ENCODE measurements at regions not wholly inside any gene's neighbourhood (a gene's known extent, or its start where the extent isn't known, plus 50 kb on each side); places are given as distances from the start of the nearest gene placed in this dataset.

DNA sequence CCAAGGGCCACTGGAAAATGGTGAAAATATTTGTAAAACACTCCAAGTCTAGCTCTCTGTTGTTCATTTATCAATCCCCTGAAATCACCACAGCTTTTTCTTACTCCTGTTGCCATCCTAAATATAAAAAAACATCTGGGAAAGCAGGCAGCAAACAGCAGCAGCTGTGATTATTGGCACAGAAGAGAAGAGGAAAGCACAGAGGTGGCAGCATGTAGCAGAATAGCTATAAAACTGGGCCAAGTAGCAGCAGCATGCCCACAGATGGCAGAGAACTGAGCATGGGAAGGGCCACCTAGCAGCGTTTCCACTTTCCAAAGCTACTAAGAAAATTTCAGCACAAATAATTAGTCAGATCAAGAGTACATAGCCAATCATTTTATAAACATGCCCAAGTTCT is 307.2 kb downstream of the SLC7A11 start:
- no peak overlapping the region for H2BK15ac ChIP-seq (ENCODE audit: low read depth, low read length)
- intact Hi-C loops (cut with micrococcal nuclease) = no loop called here
- BruUV-seq (replicated peaks) = no TSS peak
- WGBS, 2 experiments (ENCODE audit: extremely low coverage in 2 of 2, insufficient read length in 1 of 2) = 14% methylated on average over 1 of the region's 1 CpG; no CpG with 5 or more reads in 1 of the 2 experiments
- H3K27ac ChIP-seq (ENCODE audit: insufficient read depth, low read length) = no peak overlapping the region
- ATAC-seq (ENCODE audit: low read depth) (no peak), DNase-seq (no peak)
- no peak for TF ChIP-seq MXI1 (IDR thresholded peaks at IDR 0.05; ENCODE audit: borderline replicate concordance, low read depth, low read length)
- TF ChIP-seq CEBPB (IDR thresholded peaks at IDR 0.05; ENCODE audit: low read depth, low read length) = no peak
- no peak for TF ChIP-seq SMC3 (IDR thresholded peaks at IDR 0.05; ENCODE audit: low read depth, low read length)
- TF ChIP-seq, protein P1, sequence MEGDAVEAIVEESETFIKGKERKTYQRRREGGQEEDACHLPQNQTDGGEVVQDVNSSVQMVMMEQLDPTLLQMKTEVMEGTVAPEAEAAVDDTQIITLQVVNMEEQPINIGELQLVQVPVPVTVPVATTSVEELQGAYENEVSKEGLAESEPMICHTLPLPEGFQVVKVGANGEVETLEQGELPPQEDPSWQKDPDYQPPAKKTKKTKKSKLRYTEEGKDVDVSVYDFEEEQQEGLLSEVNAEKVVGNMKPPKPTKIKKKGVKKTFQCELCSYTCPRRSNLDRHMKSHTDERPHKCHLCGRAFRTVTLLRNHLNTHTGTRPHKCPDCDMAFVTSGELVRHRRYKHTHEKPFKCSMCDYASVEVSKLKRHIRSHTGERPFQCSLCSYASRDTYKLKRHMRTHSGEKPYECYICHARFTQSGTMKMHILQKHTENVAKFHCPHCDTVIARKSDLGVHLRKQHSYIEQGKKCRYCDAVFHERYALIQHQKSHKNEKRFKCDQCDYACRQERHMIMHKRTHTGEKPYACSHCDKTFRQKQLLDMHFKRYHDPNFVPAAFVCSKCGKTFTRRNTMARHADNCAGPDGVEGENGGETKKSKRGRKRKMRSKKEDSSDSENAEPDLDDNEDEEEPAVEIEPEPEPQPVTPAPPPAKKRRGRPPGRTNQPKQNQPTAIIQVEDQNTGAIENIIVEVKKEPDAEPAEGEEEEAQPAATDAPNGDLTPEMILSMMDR (conservative IDR thresholded peaks at IDR 0.05; ENCODE audit: low read depth, low read length) = no peak
- no peak for TF ChIP-seq NFE2L2 (IDR thresholded peaks at IDR 0.05; ENCODE audit: low read depth, low read length)
- no peak for TF ChIP-seq CHD1 (IDR thresholded peaks at IDR 0.05; ENCODE audit: low read depth, low read length)
- TF ChIP-seq RCOR1 (IDR thresholded peaks at IDR 0.05; ENCODE audit: insufficient replicate concordance, low read length) = no peak
- TF ChIP-seq, protein P2, sequence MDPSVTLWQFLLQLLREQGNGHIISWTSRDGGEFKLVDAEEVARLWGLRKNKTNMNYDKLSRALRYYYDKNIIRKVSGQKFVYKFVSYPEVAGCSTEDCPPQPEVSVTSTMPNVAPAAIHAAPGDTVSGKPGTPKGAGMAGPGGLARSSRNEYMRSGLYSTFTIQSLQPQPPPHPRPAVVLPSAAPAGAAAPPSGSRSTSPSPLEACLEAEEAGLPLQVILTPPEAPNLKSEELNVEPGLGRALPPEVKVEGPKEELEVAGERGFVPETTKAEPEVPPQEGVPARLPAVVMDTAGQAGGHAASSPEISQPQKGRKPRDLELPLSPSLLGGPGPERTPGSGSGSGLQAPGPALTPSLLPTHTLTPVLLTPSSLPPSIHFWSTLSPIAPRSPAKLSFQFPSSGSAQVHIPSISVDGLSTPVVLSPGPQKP (IDR thresholded peaks at IDR 0.05; ENCODE audit: borderline replicate concordance, low read depth, low read length) = no peak
- no peak for TF ChIP-seq BHLHE40 (IDR thresholded peaks at IDR 0.05; ENCODE audit: low read depth, low read length)
- TF ChIP-seq MAZ (IDR thresholded peaks at IDR 0.05; ENCODE audit: borderline replicate concordance, low read depth, low read length) = no peak
- TF ChIP-seq, protein P3, sequence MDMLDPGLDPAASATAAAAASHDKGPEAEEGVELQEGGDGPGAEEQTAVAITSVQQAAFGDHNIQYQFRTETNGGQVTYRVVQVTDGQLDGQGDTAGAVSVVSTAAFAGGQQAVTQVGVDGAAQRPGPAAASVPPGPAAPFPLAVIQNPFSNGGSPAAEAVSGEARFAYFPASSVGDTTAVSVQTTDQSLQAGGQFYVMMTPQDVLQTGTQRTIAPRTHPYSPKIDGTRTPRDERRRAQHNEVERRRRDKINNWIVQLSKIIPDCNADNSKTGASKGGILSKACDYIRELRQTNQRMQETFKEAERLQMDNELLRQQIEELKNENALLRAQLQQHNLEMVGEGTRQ (IDR thresholded peaks at IDR 0.05; ENCODE audit: low read depth, low read length) = no peak
- no peak for TF ChIP-seq MAFK (IDR thresholded peaks at IDR 0.05; ENCODE audit: low read depth, low read length)
- no peak for TF ChIP-seq RFX5 (IDR thresholded peaks at IDR 0.05; ENCODE audit: low read depth, low read length)
- no peak for TF ChIP-seq POLR2A (IDR thresholded peaks at IDR 0.05; ENCODE audit: low read depth, low read length)
- no peak for TF ChIP-seq RAD21 (IDR thresholded peaks at IDR 0.05; ENCODE audit: low read length)
- TF ChIP-seq FOS (IDR thresholded peaks at IDR 0.05; ENCODE audit: low read depth, low read length) = no peak
- peak overlapping the region; percentile 65 for H2AFZ ChIP-seq (replicated peaks; ENCODE audit: low read length, poor library complexity)
- no peak overlapping the region for H3K4me3 ChIP-seq (ENCODE audit: insufficient read depth, low read depth, low read length)
- ChIA-PET CTCF (no interaction called here), POLR2A (ENCODE audit: unreplicated experiment) (no interaction called here)
- H3K27me3 ChIP-seq (ENCODE audit: control insufficient read depth, insufficient read depth, low read length) = no peaks in the 10 kb centered on the region
- H3K9ac ChIP-seq (ENCODE audit: low read depth, low read length) = no peak overlapping the region
- no peaks in the 10 kb centered on the region for H3K36me3 ChIP-seq (ENCODE audit: control insufficient read depth, insufficient read depth, low read length)
- no peak overlapping the region for H3K56ac ChIP-seq (ENCODE audit: extremely low read depth, insufficient read depth, low read length)
- H3K4ac ChIP-seq (ENCODE audit: low read depth, low read length) = no peak overlapping the region
- H3K79me1 ChIP-seq (ENCODE audit: low read depth in 1 of 2, low read length in 2 of 2) = no peaks in the 10 kb centered on the region
- H2BK120ac ChIP-seq (ENCODE audit: low read depth, low read length) = no peak overlapping the region
- H3K4me2 ChIP-seq (ENCODE audit: low read depth, low read length) = no peak overlapping the region
- no peak overlapping the region for H3K14ac ChIP-seq (replicated peaks; ENCODE audit: low read depth, low read length)
- no peaks in the 10 kb centered on the region for H3K4me1 ChIP-seq (ENCODE audit: control insufficient read depth, insufficient read depth, low read length)
- H2BK20ac ChIP-seq (ENCODE audit: low read depth, low read length) = no peak overlapping the region
- dilution Hi-C loops (cut with HindIII; ENCODE audit: low sequenced_read_pairs, unreplicated experiment) = no loop called here
- H2BK5ac ChIP-seq (ENCODE audit: low read depth, low read length, poor library complexity, severe bottlenecking) = no peak overlapping the region
- H3K23ac ChIP-seq (ENCODE audit: low read depth, low read length) = no peak overlapping the region
- H2AK5ac ChIP-seq (ENCODE audit: low read depth, low read length) = no peak overlapping the region
- no peak overlapping the region for H4K91ac ChIP-seq (ENCODE audit: insufficient read depth, low read depth, low read length)
- in situ Hi-C loops (cut with MboI; ENCODE audit: low sequenced_read_pairs) = no loop called here
- no peak overlapping the region for H4K5ac ChIP-seq (ENCODE audit: low read depth, low read length)
- H2AK9ac ChIP-seq (replicated peaks; ENCODE audit: low read depth, low read length, poor library complexity) = no peak overlapping the region
- H4K20me1 ChIP-seq (ENCODE audit: insufficient read depth, low read length) = no peaks in the 10 kb centered on the region
- H3K9me1 ChIP-seq (ENCODE audit: insufficient read depth, low read length) = no peaks in the 10 kb centered on the region
- H3K18ac ChIP-seq (ENCODE audit: low read depth, low read length) = no peak overlapping the region
- no peak overlapping the region for H4K8ac ChIP-seq (ENCODE audit: low read depth in 2 of 2, low read length in 2 of 2)
- no peaks in the 10 kb centered on the region for H3K9me3 ChIP-seq (ENCODE audit: control insufficient read depth, insufficient read depth, low read length)

Measured in IMR-90 (cell line).